ENCODE measurements at regions not wholly inside any gene's neighbourhood (a gene's known extent, or its start where the extent isn't known, plus 50 kb on each side); places are given as distances from the start of the nearest gene placed in this dataset.

DNA sequence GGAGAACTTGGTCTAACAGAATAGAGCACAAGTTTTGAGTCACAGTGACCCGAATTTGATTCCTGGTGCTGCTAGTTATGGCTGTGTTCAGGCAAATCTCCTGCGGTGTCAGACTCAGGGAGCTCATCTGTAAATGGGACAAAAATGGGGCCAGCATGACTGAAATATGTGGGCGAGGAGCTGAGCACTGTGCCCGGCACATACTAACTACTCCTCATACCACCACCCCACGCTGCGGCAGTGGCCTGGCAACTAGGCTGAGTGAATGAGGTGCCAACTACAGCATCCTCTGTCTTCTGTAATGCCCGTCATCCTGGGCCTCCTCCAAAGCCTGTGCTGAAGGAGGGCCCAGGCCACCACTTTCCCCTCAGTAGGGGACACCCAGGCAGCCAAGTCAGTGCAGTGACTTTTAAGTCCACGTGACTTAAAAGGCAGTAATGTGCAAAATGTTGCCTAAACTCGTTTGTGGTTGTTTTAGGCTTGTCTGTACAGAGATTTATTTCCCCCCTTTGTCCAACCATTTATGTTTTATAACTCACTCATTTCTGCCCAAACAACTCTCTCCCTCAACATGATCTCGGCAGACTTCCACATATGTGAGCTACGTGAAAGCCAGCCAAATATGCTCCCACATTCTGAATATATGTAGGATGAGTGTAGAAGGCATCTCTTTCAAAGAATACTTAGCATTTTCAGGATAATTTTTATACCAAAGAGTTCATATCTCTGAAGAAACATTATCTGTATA is 773.7 kb downstream of the TSN start:
- Histone ChIP-seq H3K9me3 (no peaks in the 10 kb centered on the region), H3K4me3 (no peak overlapping the region), H3K27ac (no peak overlapping the region), H3K27me3 (no peaks in the 10 kb centered on the region), H3K4me1 (no peaks in the 10 kb centered on the region), H3K36me3 (no peaks in the 10 kb centered on the region)
- TF ChIP-seq POLR2A (IDR thresholded peaks at IDR 0.05), result no peak
- TF ChIP-seq, protein P1, sequence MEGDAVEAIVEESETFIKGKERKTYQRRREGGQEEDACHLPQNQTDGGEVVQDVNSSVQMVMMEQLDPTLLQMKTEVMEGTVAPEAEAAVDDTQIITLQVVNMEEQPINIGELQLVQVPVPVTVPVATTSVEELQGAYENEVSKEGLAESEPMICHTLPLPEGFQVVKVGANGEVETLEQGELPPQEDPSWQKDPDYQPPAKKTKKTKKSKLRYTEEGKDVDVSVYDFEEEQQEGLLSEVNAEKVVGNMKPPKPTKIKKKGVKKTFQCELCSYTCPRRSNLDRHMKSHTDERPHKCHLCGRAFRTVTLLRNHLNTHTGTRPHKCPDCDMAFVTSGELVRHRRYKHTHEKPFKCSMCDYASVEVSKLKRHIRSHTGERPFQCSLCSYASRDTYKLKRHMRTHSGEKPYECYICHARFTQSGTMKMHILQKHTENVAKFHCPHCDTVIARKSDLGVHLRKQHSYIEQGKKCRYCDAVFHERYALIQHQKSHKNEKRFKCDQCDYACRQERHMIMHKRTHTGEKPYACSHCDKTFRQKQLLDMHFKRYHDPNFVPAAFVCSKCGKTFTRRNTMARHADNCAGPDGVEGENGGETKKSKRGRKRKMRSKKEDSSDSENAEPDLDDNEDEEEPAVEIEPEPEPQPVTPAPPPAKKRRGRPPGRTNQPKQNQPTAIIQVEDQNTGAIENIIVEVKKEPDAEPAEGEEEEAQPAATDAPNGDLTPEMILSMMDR (IDR thresholded peaks at IDR 0.05), result no peak
- no peak for DNase-seq

DNA sequence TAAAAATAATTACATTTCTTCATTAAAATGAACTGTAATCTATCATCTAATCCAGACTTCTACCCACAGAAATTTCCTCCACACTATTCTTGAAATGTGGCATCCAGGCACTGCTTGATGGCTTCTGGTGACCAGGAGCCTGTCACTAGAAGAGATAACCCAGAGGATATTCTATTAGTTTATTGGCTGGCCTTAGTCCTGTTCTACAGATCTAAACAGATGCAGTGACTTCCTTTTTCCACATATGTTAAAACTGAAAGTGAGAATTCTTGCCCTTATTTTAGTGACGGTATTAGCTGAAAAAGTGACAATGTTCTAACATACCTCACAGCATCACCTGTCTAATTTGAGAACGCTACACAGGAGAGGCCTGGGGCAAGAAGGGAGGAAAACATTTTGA is 775.4 kb downstream of the TSN start:
- Histone ChIP-seq H3K36me3 (no peaks in the 10 kb centered on the region), H3K4me3 (no peak overlapping the region), H3K27me3 (no peaks in the 10 kb centered on the region), H3K4me1 (no peaks in the 10 kb centered on the region), H3K27ac (no peak overlapping the region), H3K9me3 (no peaks in the 10 kb centered on the region)
- TF ChIP-seq, protein P1 (IDR thresholded peaks at IDR 0.05), result no peak
- no peak for TF ChIP-seq POLR2A (IDR thresholded peaks at IDR 0.05)
- no peak for DNase-seq

DNA sequence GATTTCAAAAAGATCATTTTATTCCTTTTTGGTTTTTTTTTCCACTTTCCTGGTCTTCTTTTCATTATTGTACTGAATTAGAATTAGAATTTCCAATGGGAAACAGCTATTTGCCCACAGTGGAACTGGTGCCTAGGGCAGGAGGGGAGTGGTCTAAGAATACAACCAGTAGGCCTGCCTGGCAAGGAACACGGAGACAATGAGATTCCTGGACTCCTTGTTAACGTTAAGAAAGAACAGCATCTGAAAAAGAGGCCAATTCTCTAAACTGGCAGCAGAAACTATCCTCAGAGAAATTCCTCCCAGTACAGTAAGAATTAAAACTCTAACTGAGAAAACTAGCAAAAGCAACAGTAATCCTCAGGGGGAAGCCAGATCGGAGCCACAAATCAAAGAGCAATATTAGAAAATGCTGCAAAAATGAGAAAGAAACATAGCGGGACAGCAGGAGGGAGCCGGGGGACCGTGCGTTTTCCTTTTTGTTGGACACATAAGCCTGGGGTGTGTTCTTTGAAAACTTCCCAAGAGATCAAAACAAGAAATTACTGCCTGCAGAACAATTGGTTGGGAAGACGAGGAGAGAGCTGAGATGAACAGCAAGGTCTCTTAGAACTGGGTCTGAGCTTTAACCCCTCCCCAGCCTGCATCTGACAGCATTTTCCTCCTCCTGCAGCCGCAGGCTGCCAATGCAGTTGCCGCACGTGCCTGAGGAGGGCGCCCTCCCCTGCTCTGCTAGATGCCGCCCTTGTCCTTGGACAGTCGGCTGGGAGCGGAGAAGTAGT is 776.0 kb downstream of the TSN start:
- Histone ChIP-seq H3K36me3 (no peaks in the 10 kb centered on the region), H3K27ac (no peak overlapping the region), H3K4me1 (no peaks in the 10 kb centered on the region), H3K4me3 (no peak overlapping the region), H3K27me3 (no peaks in the 10 kb centered on the region), H3K9me3 (no peaks in the 10 kb centered on the region)
- no peak for TF ChIP-seq POLR2A (IDR thresholded peaks at IDR 0.05)
- TF ChIP-seq, protein P1 (IDR thresholded peaks at IDR 0.05), result no peak
- no peak for DNase-seq

DNA sequence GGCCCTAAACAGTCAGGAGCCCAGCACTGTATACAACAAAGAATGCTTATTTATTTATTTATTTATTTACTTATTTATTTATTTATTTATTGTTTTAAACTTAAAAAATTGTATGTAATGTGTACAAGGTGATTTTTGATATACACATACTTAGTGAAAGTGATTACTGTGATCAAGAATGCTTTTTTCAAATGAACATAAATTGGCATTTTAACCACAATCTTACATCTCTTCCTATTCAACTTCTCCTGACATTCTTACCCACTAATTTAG is 776.6 kb downstream of the TSN start:
- Histone ChIP-seq H3K36me3 (no peaks in the 10 kb centered on the region), H3K27ac (no peak overlapping the region), H3K27me3 (no peaks in the 10 kb centered on the region), H3K4me3 (no peak overlapping the region), H3K9me3 (no peaks in the 10 kb centered on the region), H3K4me1 (no peaks in the 10 kb centered on the region)
- TF ChIP-seq, protein P1 (IDR thresholded peaks at IDR 0.05), result no peak
- TF ChIP-seq POLR2A (IDR thresholded peaks at IDR 0.05), result no peak
- no peak for DNase-seq

DNA sequence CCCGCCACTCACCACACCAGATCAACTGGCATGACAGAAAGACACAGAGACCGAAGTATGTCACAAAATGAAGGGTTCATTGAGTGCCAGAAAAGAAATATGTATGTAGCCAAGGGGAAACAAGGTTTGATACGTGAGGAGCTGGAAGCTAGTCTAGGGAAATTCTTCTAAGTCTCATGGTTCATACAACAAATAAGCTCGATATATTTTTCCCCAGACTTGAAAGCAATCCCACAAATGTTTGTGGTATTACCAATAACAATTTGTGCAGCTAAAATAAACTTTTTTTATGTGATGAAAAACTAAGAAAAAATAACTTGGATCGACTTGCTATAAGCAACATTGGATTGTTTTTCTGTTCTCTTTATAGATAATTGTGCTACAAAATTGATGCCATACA is 777.0 kb downstream of the TSN start:
- H3K36me3 ChIP-seq, result no peaks in the 10 kb centered on the region
- H3K27me3 ChIP-seq, result no peaks in the 10 kb centered on the region
- no peaks in the 10 kb centered on the region for H3K9me3 ChIP-seq
- no peak for DNase-seq
- H3K27ac ChIP-seq, result no peak overlapping the region
- no peak overlapping the region for H3K4me3 ChIP-seq
- TF ChIP-seq, protein P1 (IDR thresholded peaks at IDR 0.05), result no peak
- TF ChIP-seq POLR2A (IDR thresholded peaks at IDR 0.05), result no peak
- no peaks in the 10 kb centered on the region for H3K4me1 ChIP-seq

All from Peyer's patch (tissue), 4 donors.